Activated CD4-positive, alpha-beta T cell treated with anti-CD3 and anti-CD28 coated beads, Interleukin-10, Interleukin-2, amounts not matched to agents 100 ng/mL and 50 ng/mL, durations not matched to agents 16 hours and 8 hours (primary cell): ENCODE measurements at regions not wholly inside any gene's neighbourhood (a gene's known extent, or its start where the extent isn't known, plus 50 kb on each side); places are given as distances from the start of the nearest gene placed in this dataset.

Experiments used
- DNase-seq: peaks from one replicate; pipeline ENCODE4 v3.0.0-alpha.2; 2020

- no peak for DNase-seq
Observed at GRCh38 chr2:75276093-75277029, 77.0 kb upstream of the TACR1 start.

GRCh38 chr2:75274936-75275335 is 75.6 kb upstream of the TACR1 start:
- no peak for DNase-seq

DNA sequence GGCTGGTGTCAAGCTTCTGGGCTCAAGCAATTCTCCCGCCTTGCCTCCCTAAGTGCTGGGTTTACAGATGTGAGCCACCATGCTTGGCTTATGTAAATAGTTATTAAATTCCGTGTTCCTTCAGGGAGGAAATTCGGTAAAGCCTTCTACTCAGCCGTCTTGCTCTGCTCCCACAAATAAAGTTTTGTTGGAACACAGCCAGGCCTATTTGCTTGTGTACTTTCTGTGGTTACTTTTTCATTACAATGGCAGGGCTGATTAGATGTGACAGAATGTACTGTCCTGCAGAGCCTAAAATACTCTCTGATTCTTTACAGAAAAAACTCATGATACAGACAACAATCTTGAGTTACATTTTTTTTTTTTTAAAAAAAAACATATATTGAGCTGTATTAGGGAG is 68.8 kb upstream of the TACR1 start:
- DNase-seq, result no peak

GRCh38 chr2:75261923-75262322 is 62.6 kb upstream of the TACR1 start:
- DNase-seq, result no peak

- no peak for DNase-seq
Observed at GRCh38 chr2:75260946-75261345, 61.6 kb upstream of the TACR1 start.

- DNase-seq, result no peak
Observed at GRCh38 chr2:75258620-75259019, 59.3 kb upstream of the TACR1 start.

GRCh38 chr2:75256485-75256884 is 57.2 kb upstream of the TACR1 start:
- no peak for DNase-seq

DNA sequence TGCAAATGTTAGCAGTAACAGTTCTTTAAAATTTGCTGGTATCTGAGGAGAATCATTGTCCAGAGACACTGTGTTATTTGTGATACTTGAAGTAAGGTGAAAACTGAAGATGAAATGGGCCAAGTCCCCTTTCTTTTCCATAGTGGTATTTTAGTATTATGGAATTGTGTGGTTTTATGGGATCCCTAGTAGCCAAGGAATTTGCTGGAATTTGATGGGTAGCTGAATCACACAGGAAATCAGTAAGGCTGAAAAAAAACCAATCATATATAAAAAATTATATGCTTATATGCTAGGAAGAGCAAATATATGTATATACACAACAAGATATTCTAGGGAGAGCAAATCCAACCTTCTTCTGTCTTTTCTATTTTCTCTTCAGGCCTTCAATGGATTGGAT is 54.2 kb upstream of the TACR1 start:
- no peak for DNase-seq

DNA sequence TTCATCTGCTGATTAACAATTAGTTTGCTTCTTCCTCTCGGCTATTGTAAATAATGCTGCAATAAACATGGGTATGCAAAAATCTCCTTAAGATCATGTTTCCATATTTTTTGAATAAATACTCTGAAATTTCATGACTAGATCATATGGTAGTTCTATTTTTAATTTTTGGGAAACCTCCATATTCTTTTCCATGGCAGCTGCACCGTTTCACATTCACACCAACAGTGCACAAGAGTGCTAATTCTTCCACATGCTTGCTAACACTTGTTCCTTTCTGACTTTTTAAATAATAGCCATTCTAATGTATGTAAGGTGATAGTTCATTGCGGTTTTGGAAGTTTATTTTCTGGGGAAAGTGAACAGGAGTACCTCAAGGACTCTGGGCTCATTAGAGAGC is 52.6 kb upstream of the TACR1 start:
- DNase-seq, result no peak
